Lower lobe of right lung (tissue), 2 donors: ENCODE measurements at regions not wholly inside any gene's neighbourhood (a gene's known extent, or its start where the extent isn't known, plus 50 kb on each side); places are given as distances from the start of the nearest gene placed in this dataset.
"Not testable (repeated sequence)": the region's sequence is repeated elsewhere in the genome, so short reads cannot be mapped to it uniquely, and the experiment has no call there.

ENCODE experiments used
- ATAC-seq, 2 donors: fragments of 200-7000 bp; cut with Tn5 transposase; one replicate each; pipeline ENCODE4 v1.9.1; 2020 to 2022; ENCODE audit warnings: mild to moderate bottlenecking in 2 of 2, moderate library complexity in 2 of 2
- DNase-seq: peaks from one replicate; pipeline ENCODE4 v3.0.0-alpha.2; 2020
- H3K27ac ChIP-seq: fragments of 200-600 bp; one replicate; pipeline ENCODE4 v1.8.0; 2022
- H3K27me3 ChIP-seq: fragments of 200-600 bp; one replicate; pipeline ENCODE4 v1.8.0; 2022; ENCODE audit warnings: low read depth
- H3K36me3 ChIP-seq: fragments of 200-600 bp; one replicate; pipeline ENCODE4 v1.8.0; 2022; ENCODE audit warnings: mild to moderate bottlenecking
- H3K4me1 ChIP-seq: fragments of 200-600 bp; one replicate; pipeline ENCODE4 v1.8.0; 2022
- H3K4me3 ChIP-seq: fragments of 200-600 bp; one replicate; pipeline ENCODE4 v1.8.0; 2022; ENCODE audit warnings: mild to moderate bottlenecking
- H3K9me3 ChIP-seq: fragments of 200-600 bp; one replicate; pipeline ENCODE4 v1.8.0; 2022
- CTCF ChIP-seq: fragments of 200-600 bp; IDR thresholded peaks from one replicate; pipeline ENCODE4 v1.8.0; 2022; ENCODE audit warnings: antibody characterized with exemption, mild to moderate bottlenecking
- intact Hi-C: fragments of 100-400 bp; cut with DNase I; formaldehyde crosslinking; loops from one replicate; pipeline ENCODE4 v1.11.0; 2022
- donor health status: DM: no; HTN: yes; CAD: no; lungs with severe emphysema.

- intact Hi-C loops = no loop called here
- Histone ChIP-seq H3K4me3 (no peak overlapping the region), H3K9me3 (no peaks in the 10 kb centered on the region), H3K36me3 (no peaks in the 10 kb centered on the region), H3K27me3 (no peaks in the 10 kb centered on the region), H3K27ac (no peak overlapping the region), H3K4me1 (no peaks in the 10 kb centered on the region)
- no peak for TF ChIP-seq CTCF
- DNase-seq (no peak), ATAC-seq (no peak)
These were observed 1435.6 kb downstream of the STIM2 start for GRCh38 chr4:28296239-28296638.

- DNase-seq = no peak
- no peak for TF ChIP-seq CTCF
- H3K27ac ChIP-seq = no peak overlapping the region
- H3K4me1 ChIP-seq = no peaks in the 10 kb centered on the region
- no peaks in the 10 kb centered on the region for H3K27me3 ChIP-seq
- ATAC-seq = no peak
- intact Hi-C loops = no loop called here
- H3K36me3 ChIP-seq = no peaks in the 10 kb centered on the region
- no peaks in the 10 kb centered on the region for H3K9me3 ChIP-seq
- H3K4me3 ChIP-seq = no peak overlapping the region
These were observed 1450.3 kb downstream of the STIM2 start for GRCh38 chr4:28310926-28311325.

GRCh38 chr4:28312497-28312896, 1451.9 kb downstream of the STIM2 start:
- ATAC-seq, H3K9me3 ChIP-seq, H3K27me3 ChIP-seq, H3K4me1 ChIP-seq, H3K27ac ChIP-seq, intact Hi-C loops, DNase-seq, H3K36me3 ChIP-seq, H3K4me3 ChIP-seq: not testable (repeated sequence)

- Histone ChIP-seq H3K27me3 (no peaks in the 10 kb centered on the region), H3K27ac (no peak overlapping the region)
- no peak for DNase-seq
These were observed 1453.4 kb downstream of the STIM2 start for GRCh38 chr4:28313729-28314713.

GRCh38 chr4:28317221-28317620, 1456.6 kb downstream of the STIM2 start:
- Histone ChIP-seq H3K4me1 (no peaks in the 10 kb centered on the region), H3K9me3 (no peaks in the 10 kb centered on the region), H3K27me3 (no peaks in the 10 kb centered on the region), H3K36me3 (no peaks in the 10 kb centered on the region), H3K27ac (no peak overlapping the region), H3K4me3 (no peak overlapping the region)
- intact Hi-C loops = no loop called here
- DNase-seq (no peak), ATAC-seq (no peak)
- TF ChIP-seq CTCF = no peak

More at GRCh38 chr4:28313729-28314713, 1453.4 kb downstream of the STIM2 start:
- intact Hi-C loops = no loop called here
- no peaks in the 10 kb centered on the region for H3K36me3 ChIP-seq
- no peak overlapping the region for H3K4me3 ChIP-seq
- H3K9me3 ChIP-seq = no peaks in the 10 kb centered on the region
- H3K4me1 ChIP-seq = no peaks in the 10 kb centered on the region
- ATAC-seq = no peak
- no peak for TF ChIP-seq CTCF

GRCh38 chr4:28334249-28334648, 1473.6 kb downstream of the STIM2 start:
- Histone ChIP-seq H3K9me3 (no peaks in the 10 kb centered on the region), H3K27me3 (no peaks in the 10 kb centered on the region), H3K27ac (no peak overlapping the region), H3K4me3 (no peak overlapping the region), H3K36me3 (no peaks in the 10 kb centered on the region), H3K4me1 (no peaks in the 10 kb centered on the region)
- intact Hi-C loops = no loop called here
- TF ChIP-seq CTCF = no peak
- ATAC-seq = no peak
- DNase-seq = no peak
